ENCODE measurements at regions not wholly inside any gene's neighbourhood (a gene's known extent, or its start where the extent isn't known, plus 50 kb on each side); places are given as distances from the start of the nearest gene placed in this dataset.

DNA sequence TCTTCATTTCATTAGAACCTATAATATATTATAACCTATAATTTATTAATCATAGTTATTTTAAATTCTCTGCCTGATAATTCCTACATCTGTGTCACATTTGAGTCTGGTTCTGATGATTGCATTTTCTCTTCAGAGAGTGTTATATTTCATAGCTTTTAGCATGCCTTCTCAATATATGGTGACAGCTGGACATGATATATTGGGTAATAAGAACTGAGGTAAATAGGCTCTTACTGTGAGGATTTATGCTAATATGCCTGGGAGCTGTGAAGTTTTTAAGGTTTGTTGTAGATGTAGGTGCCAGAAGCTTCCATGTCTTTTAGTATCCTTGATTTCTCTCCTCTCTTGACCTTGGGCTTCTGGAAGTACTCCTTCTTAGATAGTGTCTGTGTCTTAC is 325.9 kb upstream of the SEMA3D start (continued):
- TF ChIP-seq, protein P1, sequence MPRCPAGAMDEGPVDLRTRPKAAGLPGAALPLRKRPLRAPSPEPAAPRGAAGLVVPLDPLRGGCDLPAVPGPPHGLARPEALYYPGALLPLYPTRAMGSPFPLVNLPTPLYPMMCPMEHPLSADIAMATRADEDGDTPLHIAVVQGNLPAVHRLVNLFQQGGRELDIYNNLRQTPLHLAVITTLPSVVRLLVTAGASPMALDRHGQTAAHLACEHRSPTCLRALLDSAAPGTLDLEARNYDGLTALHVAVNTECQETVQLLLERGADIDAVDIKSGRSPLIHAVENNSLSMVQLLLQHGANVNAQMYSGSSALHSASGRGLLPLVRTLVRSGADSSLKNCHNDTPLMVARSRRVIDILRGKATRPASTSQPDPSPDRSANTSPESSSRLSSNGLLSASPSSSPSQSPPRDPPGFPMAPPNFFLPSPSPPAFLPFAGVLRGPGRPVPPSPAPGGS (IDR thresholded peaks at IDR 0.05): no peak
- no peak for TF ChIP-seq ZSCAN20 (CRISPR knock-in tag; IDR thresholded peaks at IDR 0.05)

DNA sequence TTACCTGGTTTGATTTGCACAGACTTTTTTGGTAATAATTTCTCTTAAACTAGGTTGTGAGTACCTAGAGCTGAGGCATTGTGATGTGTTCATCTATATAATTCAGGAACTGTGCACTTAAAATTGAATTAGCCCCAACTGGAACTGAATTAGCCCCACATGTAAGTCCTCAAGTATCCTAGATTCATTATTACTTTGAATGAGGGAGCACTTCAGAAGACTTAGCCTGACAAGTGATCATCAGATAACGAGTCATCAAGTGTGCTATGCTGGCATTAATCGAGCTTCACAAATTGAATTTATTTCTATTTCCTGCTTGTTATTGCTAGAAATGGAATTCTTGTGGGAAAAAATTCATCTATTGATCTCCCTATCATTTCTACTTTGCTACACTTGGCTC is 323.4 kb upstream of the SEMA3D start:
- ChIA-PET POLR2A (no interaction called here), CTCF (no interaction called here)
- no peak for DNase-seq (ENCODE audit: low read depth in 1 of 2, low spot score in 1 of 2)
- FAIRE-seq: no peak
- H3K9me3 ChIP-seq: no peaks in the 10 kb centered on the region
- 6% methylated on average over 2 of the region's 2 CpGs for WGBS (ENCODE audit: missing lambda C conversion rate)
- H3K4me3 ChIP-seq: no peak overlapping the region
- H3K4me1 ChIP-seq: no peaks in the 10 kb centered on the region
- TF ChIP-seq ZSCAN20 (CRISPR knock-in tag; IDR thresholded peaks at IDR 0.05): no peak
- TF ChIP-seq POLR2AphosphoS2 (conservative IDR thresholded peaks at IDR 0.05; ENCODE audit: low read length): no peak
- TF ChIP-seq, protein P1 (IDR thresholded peaks at IDR 0.05): no peak
- TF ChIP-seq, protein P2, sequence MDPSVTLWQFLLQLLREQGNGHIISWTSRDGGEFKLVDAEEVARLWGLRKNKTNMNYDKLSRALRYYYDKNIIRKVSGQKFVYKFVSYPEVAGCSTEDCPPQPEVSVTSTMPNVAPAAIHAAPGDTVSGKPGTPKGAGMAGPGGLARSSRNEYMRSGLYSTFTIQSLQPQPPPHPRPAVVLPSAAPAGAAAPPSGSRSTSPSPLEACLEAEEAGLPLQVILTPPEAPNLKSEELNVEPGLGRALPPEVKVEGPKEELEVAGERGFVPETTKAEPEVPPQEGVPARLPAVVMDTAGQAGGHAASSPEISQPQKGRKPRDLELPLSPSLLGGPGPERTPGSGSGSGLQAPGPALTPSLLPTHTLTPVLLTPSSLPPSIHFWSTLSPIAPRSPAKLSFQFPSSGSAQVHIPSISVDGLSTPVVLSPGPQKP (IDR thresholded peaks at IDR 0.05; ENCODE audit: low read depth, low read length): no peak
- TF ChIP-seq, protein P3, sequence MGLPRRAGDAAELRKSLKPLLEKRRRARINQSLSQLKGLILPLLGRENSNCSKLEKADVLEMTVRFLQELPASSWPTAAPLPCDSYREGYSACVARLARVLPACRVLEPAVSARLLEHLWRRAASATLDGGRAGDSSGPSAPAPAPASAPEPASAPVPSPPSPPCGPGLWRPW (IDR thresholded peaks at IDR 0.05): no peak
- no peak for TF ChIP-seq RFX5 (IDR thresholded peaks at IDR 0.05)
- no peak for TF ChIP-seq GATA3 (IDR thresholded peaks at IDR 0.05; ENCODE audit: borderline replicate concordance)
- no peak for TF ChIP-seq POLR2A (IDR thresholded peaks at IDR 0.05; ENCODE audit: low read length)
- TF ChIP-seq EHF (CRISPR knock-in tag; IDR thresholded peaks at IDR 0.05): no peak
- TF ChIP-seq RCOR1 (IDR thresholded peaks at IDR 0.05; ENCODE audit: low read depth, low read length): no peak
- TF ChIP-seq FOSL2 (IDR thresholded peaks at IDR 0.05): no peak
- no peak for TF ChIP-seq FOSL2 (CRISPR knock-in tag; IDR thresholded peaks at IDR 0.05)
- H3K27ac ChIP-seq: no peak overlapping the region
- no peak for ATAC-seq
- H3K4me2 ChIP-seq: no peak overlapping the region

DNA sequence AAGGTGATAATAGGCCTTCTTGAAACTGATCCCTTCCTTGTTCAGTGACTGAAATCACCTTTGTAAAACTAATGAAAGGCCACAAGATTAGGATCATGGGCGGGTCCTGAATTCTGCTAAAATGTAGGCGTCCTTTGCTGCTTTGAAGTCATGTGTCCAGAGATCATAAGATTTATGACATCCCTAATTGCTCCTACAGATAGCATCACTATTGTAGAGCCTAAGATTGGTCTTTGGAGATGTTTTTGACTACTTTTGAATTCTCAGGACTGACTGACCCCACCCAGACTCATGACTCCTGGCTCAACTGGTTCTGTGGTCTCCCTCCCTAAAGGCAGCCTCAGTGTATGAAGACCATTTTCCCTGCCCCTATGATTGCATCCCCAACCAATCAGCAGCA is 322.6 kb upstream of the SEMA3D start:
- TF ChIP-seq POLR2AphosphoS2 (conservative IDR thresholded peaks at IDR 0.05; ENCODE audit: low read length) (no peak), CEBPB (IDR thresholded peaks at IDR 0.05) (no peak), ZSCAN20 (CRISPR knock-in tag; IDR thresholded peaks at IDR 0.05) (no peak), HOXA7 (CRISPR knock-in tag; IDR thresholded peaks at IDR 0.05) (no peak), RNF2 (IDR thresholded peaks at IDR 0.05; ENCODE audit: borderline replicate concordance, low read depth) (no peak), SMC3 (IDR thresholded peaks at IDR 0.05) (no peak), JUNB (IDR thresholded peaks at IDR 0.05) (no peak), CBX2 (IDR thresholded peaks at IDR 0.05; ENCODE audit: borderline replicate concordance, low read depth) (no peak), FOSB (CRISPR knock-in tag; IDR thresholded peaks at IDR 0.05) (no peak), KDM5A (IDR thresholded peaks at IDR 0.05) (no peak)
- H3K9me3 ChIP-seq: no peaks in the 10 kb centered on the region
- H3K4me2 ChIP-seq: no peak overlapping the region
- no peaks in the 10 kb centered on the region for H3K4me1 ChIP-seq
- CTCF ChIA-PET: no interaction called here
- no peak for ATAC-seq
- POLR2A ChIA-PET: no interaction called here
- no peak for DNase-seq (ENCODE audit: low read depth in 1 of 2, low spot score in 1 of 2)
- 32% methylated on average over 2 of the region's 2 CpGs for WGBS (ENCODE audit: missing lambda C conversion rate)
- FAIRE-seq: no peak
- H3K27ac ChIP-seq: no peak overlapping the region
- H3K4me3 ChIP-seq: no peak overlapping the region

All from A549 (cell line).